ENCODE measurements at regions not wholly inside any gene's neighbourhood (a gene's known extent, or its start where the extent isn't known, plus 50 kb on each side); places are given as distances from the start of the nearest gene placed in this dataset.
"Not testable (repeated sequence)": the region's sequence is repeated elsewhere in the genome, so short reads cannot be mapped to it uniquely, and the experiment has no call there.

DNA sequence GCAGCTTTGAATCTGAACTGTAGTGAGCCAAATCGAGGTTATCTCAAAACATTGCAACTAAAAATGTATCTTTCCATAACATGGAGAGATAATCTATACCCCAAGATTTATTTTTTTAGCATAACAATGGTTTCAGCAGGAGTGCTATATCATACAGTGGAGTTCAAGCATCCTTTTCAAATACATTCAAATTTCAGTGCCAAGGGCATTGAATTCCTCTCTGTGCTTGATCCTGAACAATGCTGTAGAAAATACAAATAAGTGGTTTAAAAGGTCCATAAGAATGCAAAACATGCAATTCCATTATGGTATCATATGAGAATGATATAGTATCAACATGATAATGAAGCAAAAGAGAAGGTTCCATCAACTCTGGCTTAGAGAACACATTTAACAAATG, 201.7 kb downstream of the TXNL1 start:
- DNase-seq, result no peak

DNA sequence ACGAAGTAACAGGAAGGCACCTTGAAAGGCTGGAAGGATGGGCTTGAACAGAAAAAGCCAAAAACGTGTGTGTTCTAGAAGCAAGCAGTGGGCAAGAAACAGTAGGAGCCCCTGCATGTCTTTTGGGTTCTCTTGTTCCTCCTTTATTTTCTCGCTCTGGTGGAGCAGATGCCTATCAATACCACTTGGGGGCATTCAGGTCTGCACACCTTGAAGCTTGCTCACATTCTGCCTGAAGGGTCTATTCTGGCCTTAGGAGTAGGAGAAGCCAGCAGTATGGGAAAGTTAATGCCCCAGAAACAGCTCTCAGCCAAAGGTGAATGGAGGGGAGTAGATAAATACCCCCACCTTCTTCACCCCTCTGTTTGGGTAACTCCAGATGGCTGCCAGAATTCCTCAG, 204.5 kb downstream of the TXNL1 start:
- no peak for DNase-seq

DNA sequence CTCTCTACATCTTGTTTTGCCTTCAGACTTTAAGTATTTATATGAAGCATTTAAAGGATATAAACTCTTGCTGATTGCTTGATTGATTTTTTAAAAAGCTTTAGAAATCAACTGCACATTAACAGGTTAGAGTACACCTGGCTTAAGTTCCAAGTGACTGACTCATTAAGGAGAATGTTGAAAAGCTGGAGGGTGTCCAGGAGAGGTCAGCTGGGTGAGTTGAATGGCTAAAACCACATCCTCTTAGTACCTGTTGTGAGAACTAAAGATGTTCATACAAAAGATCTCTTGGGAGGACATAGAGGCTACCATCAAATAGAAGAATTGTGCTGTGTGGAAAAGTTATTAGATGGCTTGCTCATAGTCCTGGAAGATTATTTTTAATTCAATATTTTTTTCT, 206.8 kb downstream of the TXNL1 start:
- DNase-seq, result no peak

DNA sequence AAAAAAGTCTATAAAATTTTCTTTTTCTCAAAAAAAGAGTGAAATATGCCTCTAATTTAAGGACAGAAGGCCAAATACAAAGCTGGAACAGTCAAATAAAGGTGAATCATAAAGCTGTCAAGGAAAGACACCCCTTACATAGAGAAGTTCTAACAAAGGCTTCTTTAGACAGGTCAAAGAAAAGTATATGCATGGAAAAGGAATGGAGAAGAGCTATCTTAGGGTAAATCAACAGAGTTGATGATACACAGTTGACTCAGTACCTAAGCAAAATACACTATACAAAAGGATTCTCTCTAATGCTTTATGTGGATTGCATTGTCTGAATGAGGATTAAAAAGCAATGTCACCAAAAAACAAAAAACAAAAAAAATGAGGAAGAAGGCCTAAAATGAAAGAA, 214.8 kb downstream of the TXNL1 start:
- no peak for DNase-seq

DNA sequence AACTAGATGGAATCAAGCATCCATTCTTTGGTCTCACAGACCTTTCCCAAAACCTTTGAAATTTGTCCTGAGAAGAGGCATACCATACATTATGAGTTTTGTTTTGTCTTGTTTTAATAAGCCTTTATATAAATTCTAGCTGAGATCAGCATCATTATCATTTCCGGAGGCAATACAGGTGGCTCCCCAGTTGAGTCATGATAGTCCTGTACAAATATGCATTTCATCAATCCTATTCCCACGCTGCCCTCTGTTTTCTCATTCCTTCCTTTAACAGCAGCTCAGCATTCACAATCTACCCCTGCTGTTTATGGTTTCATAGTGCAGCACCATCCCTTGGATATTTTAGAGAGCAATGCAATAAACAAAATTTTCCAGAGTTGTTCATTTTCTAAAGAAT, 216.7 kb downstream of the TXNL1 start:
- no peak for DNase-seq

DNA sequence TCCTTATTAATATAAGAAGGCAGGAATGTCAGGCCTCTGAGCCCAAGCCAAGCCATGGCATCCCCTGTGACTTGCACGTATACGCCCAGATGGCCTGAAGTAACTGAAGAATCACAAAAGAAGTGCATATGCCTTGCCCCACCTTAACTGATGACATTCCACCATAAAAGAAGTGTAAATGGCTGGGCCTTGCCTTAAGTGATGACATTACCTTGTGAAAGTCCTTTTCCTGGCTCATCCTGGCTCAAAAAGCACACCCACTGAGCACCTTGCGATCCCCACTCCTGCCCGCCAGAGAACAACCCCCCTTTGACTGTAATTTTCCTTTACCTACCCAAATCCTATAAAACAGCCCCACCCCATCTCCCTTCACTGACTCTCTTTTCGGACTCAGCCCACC, 217.5 kb downstream of the TXNL1 start:
- not testable (repeated sequence) for DNase-seq

DNA sequence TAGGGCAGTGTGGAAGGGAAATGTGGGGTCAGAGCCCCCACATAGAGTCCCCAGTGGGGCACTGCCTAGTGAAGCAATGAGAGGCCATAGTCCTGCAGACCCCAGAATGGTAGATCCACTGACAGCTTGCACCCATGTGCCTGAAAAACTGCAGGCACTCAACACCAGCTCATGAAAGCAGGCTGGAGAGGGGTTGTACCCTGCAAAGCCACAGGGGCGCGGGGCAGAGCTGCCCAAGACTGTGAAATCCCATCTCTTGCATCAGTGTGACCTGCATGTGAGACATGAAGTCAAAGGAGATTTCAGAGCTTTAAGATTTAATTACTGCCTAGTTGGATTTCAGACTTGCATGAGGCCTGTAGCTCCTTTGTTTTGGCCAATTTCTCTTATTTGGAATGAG, 224.0 kb downstream of the TXNL1 start:
- no peak for DNase-seq

DNA sequence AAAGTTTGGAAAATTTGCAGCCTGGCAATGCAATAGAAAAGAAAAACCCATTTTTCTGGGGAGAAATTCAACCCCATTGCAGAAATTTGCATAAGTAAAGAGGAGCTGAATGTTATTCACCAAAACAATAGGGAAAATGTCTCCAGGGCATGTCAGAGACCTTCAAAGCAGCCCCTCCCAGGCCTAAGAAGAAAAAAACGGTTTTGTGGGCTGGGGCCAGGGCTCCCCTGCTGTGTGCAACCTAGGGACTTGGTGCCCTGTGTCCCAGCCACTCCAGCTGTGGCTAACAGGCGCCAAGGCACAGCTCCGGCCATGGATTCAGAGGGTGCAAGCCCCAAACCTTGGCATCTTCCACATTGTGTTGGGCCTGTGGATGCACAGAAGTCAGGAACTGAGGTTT, 224.5 kb downstream of the TXNL1 start:
- no peak for DNase-seq

DNA sequence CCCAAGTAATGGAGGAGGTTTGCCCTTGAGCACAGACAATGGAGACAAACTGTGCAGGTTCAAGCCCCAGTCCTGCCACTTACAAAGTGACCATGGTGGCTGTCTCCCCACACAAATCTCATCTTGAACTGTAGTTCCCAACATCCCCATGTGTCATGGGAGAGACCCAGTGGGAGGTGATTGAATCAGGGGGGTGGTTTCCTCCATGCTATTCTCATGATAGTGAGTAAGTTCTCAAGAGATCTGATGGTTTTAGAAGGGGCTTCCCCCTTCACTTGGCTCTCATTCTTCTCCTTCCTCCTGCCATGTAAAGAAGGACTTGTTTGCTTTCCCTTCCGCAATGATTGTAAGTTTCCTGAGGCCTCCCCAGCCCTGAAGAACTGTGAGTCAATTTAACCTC, 225.4 kb downstream of the TXNL1 start:
- no peak for DNase-seq

DNA sequence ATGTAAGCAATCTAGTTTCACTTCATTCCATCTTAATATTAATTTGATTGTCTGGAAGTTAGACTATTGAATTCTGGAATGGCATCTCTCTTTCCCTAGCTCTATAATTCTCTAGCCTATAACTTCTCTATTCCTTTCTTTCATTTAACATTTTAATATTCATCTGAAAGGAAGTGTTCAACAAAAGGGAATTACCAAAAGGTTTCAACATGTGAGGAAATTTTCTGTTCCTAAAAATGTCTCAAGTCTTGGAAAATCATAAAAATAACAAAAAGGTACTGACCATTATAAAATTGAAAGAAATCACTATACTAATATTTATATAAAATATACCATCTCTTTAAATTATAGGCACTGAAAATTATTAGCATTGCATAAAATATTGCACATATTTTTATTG, 228.7 kb downstream of the TXNL1 start:
- no peak for DNase-seq

DNA sequence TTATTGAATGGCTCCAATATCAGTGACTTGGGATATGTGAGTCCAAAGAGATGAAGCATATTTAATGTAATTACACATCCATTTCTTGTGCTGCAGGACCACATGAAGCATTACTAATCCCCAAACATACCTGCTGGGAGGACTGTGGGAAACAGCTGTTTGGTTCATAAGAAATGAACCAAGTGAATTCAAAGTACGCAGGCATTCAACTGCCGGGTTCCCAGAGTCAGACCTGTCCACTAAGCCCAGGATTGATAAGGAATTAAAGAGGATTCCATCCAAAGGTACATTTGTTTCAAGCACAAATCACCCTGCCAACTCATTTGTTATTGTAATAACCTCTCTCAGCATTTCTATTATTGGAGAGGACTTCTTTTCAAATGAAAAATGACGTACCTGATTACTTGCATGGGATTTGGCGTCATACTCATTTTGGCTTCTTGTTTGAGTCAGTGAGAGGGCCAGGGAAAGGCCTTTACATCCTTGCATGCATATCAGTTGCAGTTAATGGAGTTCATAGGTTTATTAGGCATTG, 230.7 kb downstream of the TXNL1 start:
- DNase-seq, result no peak

DNA sequence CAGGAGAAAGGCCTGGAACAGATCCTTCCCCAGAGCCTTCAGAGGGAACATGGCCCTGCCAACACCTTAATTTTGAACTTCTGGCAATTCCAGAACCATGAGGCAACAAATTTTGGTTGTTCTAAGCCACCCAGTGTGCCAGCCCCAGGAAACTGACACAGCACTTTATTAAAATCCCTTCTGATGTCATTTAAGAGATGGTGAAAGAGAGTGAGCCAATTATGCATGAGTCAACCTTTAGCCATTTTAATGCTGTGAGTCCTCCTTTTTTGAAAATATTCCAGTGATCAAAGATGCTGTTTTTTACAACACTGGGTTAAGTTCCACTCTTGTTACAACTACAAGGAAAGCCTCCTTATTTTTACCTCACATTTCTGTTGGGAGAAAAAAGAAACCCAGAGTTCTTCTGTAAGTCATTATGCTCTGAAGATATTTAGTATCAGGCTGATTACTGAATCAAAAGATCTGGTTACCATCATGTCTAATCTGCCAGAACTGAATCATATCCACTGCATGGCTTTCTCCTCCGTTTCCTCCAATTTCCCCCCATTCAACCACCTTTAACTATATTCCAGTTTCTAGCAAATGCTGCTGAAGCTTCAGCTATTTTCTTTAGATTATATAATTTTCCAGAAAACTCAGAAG, 235.4 kb downstream of the TXNL1 start:
- no peak for DNase-seq

DNA sequence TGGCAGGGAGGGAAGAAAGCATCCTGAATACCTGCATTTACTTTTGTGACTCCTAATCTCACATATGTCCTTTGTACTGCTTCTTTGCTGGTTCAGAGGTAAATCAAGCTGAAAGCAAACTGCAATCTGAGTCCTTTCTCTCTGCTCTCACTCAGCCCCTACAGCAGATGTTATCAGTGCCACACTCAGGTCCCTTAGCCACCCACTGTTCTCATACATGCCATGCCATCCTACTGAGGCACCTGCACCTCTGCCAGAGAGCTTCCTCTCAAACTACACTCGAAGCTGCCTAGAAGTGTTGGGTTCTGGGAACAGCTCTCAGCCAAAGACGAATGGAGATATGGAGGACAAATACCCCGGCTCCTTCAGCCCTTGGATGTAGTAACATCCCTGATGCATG, 244.5 kb downstream of the TXNL1 start:
- no peak for DNase-seq

DNA sequence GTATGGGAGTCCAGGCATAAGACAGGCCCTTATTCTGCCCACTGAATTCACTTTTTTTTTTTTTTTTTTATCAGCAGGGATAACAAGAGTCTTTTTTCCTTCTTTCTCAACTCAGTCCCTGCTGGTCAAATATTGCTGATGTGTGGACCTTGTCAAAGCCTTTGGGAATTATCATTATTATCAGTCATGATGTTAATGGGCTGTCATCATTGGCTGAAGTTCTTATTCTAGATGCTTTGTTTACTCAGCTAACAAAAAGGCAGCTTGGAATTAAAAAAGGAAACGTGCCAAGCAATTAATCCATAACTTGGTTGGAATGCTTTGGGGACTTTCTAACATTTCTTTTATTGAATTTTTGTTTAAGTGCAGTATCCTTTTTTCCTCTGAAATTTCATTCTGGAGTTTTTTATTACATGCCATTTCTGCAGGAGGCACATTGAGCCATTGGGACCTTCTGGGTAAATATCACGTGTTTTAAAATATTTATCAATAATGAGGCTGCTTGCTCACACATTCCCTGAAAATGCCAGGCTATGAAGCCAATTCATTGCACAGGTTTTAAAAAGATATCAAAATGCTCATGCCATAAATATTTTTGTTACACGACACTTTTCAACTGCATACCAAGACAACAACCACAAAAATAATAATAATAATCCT, 246.3 kb downstream of the TXNL1 start:
- DNase-seq, result no peak

DNA sequence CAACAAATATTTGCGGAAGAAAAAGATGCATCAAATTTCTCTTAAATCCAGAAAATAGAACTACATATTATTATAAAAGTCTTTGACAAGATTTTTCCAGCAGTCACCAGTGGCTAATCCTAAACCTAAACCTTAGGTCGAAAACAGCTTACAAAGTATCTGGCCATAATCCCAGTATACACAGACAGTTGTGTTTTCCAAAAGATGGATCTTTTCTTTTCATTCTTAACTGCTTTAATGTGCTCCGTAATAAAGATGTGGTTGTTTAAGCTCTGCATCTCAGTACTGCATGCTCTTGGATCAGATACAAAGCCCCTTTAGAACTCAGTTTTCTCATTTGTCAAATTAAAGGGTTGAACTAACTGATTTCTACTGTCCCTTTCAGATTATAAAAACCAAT, 247.8 kb downstream of the TXNL1 start:
- no peak for DNase-seq

DNA sequence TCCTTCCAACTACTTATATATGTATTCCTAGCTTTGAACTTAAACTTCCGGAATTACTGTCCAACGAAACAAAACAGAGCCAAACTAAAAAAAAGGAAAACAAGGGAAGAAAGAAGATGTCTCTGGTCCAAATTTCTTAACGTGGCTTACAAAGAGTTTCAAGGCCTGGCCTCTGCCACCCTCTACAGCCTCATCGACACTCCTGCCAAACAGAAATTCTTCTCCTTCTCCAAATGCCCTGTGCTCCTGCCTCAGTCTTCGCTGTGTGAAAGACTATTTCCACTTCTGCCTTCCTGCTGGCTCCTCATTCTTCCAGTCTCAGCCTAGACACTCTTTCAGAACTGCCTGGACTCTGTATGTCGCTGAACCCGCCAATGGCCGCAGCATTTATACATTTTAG, 249.2 kb downstream of the TXNL1 start:
- no peak for DNase-seq

DNA sequence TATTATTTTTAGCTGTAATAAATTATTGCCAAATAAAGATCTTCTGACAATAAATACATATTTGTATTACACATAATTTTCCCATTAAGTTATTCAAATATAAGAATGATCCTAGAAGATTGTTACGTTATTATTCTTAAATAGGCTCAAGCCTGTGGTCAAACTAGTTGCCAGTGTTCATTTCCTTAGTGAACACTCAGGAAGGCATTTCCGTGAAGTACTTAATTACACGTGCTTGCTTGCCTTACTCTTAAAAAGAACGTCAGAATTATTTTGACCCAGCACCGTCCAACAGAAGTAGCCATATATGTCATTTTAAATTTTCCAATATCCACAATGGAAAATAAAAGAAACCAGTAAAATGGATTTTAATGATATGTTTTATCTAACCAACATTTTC, 249.8 kb downstream of the TXNL1 start:
- no peak for DNase-seq

DNA sequence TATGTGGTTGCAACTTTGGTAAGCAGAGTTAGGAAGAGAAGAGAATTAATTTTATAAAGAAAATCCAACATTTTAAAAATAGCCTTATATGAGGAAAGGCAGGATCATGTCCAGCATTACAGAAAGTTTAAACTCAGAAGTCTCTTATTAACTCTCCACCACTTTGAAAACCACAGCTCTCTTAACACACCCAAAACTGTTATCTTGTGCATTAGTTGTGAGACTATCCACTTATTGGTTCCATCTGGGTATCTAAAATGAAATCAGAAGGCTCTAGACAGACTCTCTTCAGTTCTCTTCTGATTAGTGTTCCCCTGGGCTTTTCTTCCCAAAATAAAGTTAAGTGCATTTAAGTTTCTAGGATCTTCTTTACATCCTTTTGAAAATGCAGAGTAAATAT, 251.5 kb downstream of the TXNL1 start:
- no peak for DNase-seq

DNA sequence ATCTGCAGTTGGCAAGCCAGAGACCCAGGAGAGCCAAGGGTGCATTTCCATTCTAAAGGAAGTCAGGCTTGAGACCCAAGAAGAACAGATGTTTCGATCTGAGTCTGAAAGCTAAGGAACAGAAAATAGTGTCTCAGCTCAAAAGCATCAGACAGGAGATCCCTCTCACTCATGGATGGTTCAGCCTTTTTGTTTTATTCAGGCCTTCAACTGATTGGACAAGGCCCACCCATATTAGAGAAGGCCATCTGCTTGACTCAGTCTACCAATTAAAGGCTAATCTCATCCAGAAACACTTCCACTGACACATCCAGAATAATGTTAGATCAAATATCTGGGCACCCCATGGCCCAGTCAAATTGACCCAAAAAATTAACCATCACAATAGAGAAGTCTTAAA, 255.0 kb downstream of the TXNL1 start:
- no peak for DNase-seq

DNA sequence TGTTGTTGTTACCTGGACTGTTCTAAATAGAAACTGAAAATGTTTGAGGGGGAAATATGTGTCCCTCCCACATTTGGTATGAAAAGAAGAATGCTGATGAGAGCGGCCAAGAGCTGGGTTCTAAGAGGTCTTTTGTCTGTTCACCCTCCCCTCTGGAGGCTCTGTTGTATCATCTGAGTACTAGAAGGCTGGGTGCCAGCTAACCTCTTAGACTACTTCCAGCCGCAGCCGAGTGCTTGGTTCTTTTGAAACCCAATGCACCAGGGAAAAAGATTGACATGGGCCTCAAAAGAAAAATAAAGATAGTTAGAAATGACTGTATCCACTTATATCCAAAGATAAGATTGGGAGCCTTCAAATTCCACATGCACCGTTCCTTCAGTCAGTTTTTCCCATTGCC, 255.9 kb downstream of the TXNL1 start:
- DNase-seq, result no peak

DNA sequence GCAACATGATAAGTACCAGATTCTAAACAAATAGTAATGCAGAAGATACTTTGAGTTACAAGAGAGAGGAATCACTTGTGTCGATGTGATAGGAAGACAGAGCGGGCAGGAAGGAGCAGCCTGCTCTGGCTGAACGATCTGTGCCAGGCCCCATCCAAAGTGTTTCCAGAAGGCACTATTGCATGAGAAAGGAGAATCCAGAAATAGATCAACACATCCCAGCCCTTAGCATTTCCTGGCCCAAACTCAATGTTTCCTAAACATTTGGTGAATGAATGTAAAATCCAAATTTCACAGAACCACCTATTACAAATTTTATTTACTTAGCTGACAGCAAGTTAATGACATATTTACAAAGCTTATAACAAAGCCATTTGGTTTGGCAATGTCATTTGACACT, 257.2 kb downstream of the TXNL1 start:
- DNase-seq, result no peak

DNA sequence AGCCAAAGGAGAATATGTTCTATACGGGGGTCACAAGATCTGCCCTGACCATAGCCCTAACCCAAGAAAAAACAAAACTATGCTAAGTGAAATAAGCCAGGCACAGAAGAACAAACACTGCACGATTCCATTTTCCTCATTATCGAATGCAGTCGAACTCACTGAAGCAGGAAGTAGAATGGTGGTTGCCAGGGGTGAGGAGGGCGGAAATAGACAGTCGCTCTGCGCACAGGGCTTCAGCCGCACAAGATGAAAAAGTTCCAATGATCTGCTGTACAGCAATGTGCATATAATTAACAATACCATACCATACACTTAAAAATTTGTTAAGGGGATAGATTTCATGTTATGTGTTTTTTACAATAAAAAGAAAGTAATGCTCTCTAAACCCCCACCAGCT, 257.7 kb downstream of the TXNL1 start:
- no peak for DNase-seq

DNA sequence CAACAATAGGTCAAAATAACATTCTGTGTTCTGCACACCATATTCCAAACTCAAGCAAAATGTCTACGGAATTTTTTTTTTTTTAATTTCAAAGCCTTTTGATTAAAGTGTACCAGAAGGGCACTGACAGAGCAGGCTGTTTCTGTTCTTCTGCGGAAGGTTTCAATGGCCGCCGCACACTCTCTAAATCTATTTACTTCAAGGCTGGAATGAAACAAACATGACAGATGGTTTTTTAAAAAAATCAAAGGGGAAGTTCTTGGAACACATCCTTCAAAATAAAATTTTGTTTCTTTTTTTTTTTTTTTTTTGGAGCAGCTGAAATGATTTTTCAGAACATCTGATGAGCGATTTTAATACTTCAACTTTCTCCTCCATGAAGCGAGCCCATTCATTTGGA, 259.1 kb downstream of the TXNL1 start:
- DNase-seq, result no peak

DNA sequence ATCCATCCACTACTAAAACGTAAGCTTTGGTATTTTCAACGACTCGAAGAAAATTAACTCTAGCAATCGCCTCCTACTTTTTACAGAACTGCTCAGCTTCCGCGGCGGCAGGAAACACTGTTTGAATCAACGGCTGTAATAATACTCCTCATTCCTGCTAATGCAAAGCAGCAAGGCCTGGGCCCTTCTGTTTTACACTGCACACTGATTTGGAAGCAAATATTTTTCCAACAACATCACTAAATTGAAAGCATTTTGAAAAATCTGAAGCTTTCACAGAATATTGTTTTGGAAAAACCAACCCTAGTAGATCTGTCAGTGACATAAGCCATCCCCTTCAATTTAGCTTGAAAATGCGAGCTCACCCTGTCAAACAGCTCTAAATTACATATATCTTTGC, 261.2 kb downstream of the TXNL1 start:
- DNase-seq, result no peak

DNA sequence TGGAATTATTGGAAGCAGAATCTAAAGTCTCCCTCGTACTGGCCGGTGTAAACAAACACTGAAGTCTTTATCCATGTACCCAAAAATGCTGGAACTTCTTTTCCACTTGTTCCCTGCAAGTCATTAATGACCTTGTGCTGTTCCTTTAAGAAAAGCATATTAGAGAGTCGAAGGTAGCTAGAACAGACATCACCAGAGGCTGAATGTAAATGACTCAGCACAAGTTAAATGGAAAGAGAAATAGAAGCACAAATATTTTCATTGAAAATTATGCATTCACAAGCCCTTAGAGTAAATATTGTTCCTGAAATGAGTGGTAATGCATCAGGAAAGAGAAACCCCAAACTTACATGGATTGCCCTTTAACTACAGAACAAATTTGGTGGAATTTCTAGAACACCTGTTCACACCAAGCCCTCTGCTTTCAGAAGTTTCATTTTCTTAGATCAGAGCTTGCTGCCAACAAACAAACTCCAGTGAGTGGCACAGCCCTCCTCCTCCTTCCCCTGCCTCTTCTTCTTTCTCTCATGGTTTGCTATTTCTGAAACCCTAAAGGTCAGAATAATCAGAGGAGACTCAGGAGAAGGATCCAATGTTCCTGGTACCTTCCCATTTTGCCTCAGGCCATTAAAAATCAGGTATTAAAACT, 264.3 kb downstream of the TXNL1 start:
- no peak for DNase-seq

All from CD4-positive, alpha-beta T cell treated with Interferon gamma for 1 hour (primary cell).